ENCODE measurements at regions not wholly inside any gene's neighbourhood (a gene's known extent, or its start where the extent isn't known, plus 50 kb on each side); places are given as distances from the start of the nearest gene placed in this dataset.

- TF ChIP-seq JUND (IDR thresholded peaks at IDR 0.05): no peak
- no peak for TF ChIP-seq NR2F2 (IDR thresholded peaks at IDR 0.05)
- no peak for TF ChIP-seq TAF1 (conservative IDR thresholded peaks at IDR 0.05)
- no peak for TF ChIP-seq RAD21 (IDR thresholded peaks at IDR 0.05)
- no peak for TF ChIP-seq GABPA (IDR thresholded peaks at IDR 0.05 in 1 of 2, conservative IDR thresholded peaks at IDR 0.05 in 1 of 2)
- no peak for TF ChIP-seq FOXA2 (IDR thresholded peaks at IDR 0.05)
These were observed 136.9 kb upstream of the VIPR2 start (continued) for GRCh38 chr7:159281573-159281972.

- Histone ChIP-seq H3K9ac (ENCODE audit: low read depth in 1 of 2, low read length in 2 of 2) (no peak overlapping the region), H3K4me3 (ENCODE audit: low read depth in 1 of 3, low read length in 3 of 3) (no peak overlapping the region), H3K36me3 (ENCODE audit: control insufficient read depth in 4 of 4, insufficient read depth in 3 of 4, low read depth in 1 of 4, low read length in 3 of 4) (no peaks in the 10 kb centered on the region), H3K9me3 (ENCODE audit: control insufficient read depth in 4 of 4, low read length in 3 of 4) (peaks cover 0 to 4% (median 2%) of the 10 kb centered on the region in 4 donors), H3K4me1 (ENCODE audit: control insufficient read depth in 4 of 4, insufficient read depth in 4 of 4, low read length in 3 of 4) (no peaks in the 10 kb centered on the region), H3K27me3 (ENCODE audit: control insufficient read depth in 4 of 4, insufficient read depth in 4 of 4, low read length in 3 of 4) (no peaks in the 10 kb centered on the region), H3K27ac (ENCODE audit: low read depth in 1 of 2, low read length in 2 of 2) (no peak overlapping the region)
- TF ChIP-seq ZBTB33 (IDR thresholded peaks at IDR 0.05): no peak
- TF ChIP-seq RXRA (IDR thresholded peaks at IDR 0.05): no peak
- no peak for TF ChIP-seq JUND (IDR thresholded peaks at IDR 0.05)
- no peak for TF ChIP-seq YY1 (IDR thresholded peaks at IDR 0.05)
- TF ChIP-seq MAX (IDR thresholded peaks at IDR 0.05): no peak
- TF ChIP-seq FOXA2 (IDR thresholded peaks at IDR 0.05): no peak
- TF ChIP-seq GABPA (IDR thresholded peaks at IDR 0.05 in 1 of 2, conservative IDR thresholded peaks at IDR 0.05 in 1 of 2): no peak
- no peak for TF ChIP-seq ATF3 (IDR thresholded peaks at IDR 0.05)
- no peak for TF ChIP-seq SP1 (IDR thresholded peaks at IDR 0.05)
- no peak for TF ChIP-seq NR2F2 (IDR thresholded peaks at IDR 0.05)
- no peak for TF ChIP-seq HNF4A (conservative IDR thresholded peaks at IDR 0.05)
- TF ChIP-seq REST (IDR thresholded peaks at IDR 0.05): no peak
- WGBS: 70% methylated on average over 3 of the region's 3 CpGs
- no peak for DNase-seq (ENCODE audit: low spot score)
These were observed 135.3 kb upstream of the VIPR2 start for GRCh38 chr7:159280008-159280407.

GRCh38 chr7:159272739-159273138 lies 128.1 kb upstream of the VIPR2 start:
- H3K27ac ChIP-seq (ENCODE audit: low read depth in 1 of 2, low read length in 2 of 2): no peak overlapping the region
- 68% methylated on average over 3 of the region's 3 CpGs for WGBS
- H3K27me3 ChIP-seq (ENCODE audit: control insufficient read depth in 4 of 4, insufficient read depth in 4 of 4, low read length in 3 of 4): peaks cover 0 to 5% (median 0%) of the 10 kb centered on the region in 4 donors
- H3K4me1 ChIP-seq (ENCODE audit: control insufficient read depth in 4 of 4, insufficient read depth in 4 of 4, low read length in 3 of 4): no peaks in the 10 kb centered on the region
- peaks cover 2 to 10% (median 5%) of the 10 kb centered on the region in 4 donors for H3K9me3 ChIP-seq (ENCODE audit: control insufficient read depth in 4 of 4, low read length in 3 of 4)
- no peak overlapping the region for H3K9ac ChIP-seq (ENCODE audit: low read depth in 1 of 2, low read length in 2 of 2)
- no peak for DNase-seq (ENCODE audit: low spot score)
- H3K36me3 ChIP-seq (ENCODE audit: control insufficient read depth in 4 of 4, insufficient read depth in 3 of 4, low read depth in 1 of 4, low read length in 3 of 4): no peaks in the 10 kb centered on the region
- H3K4me3 ChIP-seq (ENCODE audit: low read depth in 1 of 3, low read length in 3 of 3): no peak overlapping the region
- TF ChIP-seq CTCF (IDR thresholded peaks at IDR 0.05; ENCODE audit: low read depth, low read length, missing input control) (no peak), GABPA (IDR thresholded peaks at IDR 0.05 in 1 of 2, conservative IDR thresholded peaks at IDR 0.05 in 1 of 2) (no peak), FOXA1 (IDR thresholded peaks at IDR 0.05) (no peak), SP1 (IDR thresholded peaks at IDR 0.05) (no peak), YY1 (IDR thresholded peaks at IDR 0.05) (no peak), FOXA2 (IDR thresholded peaks at IDR 0.05) (no peak), RXRA (IDR thresholded peaks at IDR 0.05) (no peak), HNF4A (conservative IDR thresholded peaks at IDR 0.05) (no peak), TAF1 (conservative IDR thresholded peaks at IDR 0.05) (no peak), EGR1 (IDR thresholded peaks at IDR 0.05; ENCODE audit: low read depth in 2 of 2) (no peak), HNF4G (IDR thresholded peaks at IDR 0.05) (no peak), MAX (IDR thresholded peaks at IDR 0.05) (no peak), ATF3 (IDR thresholded peaks at IDR 0.05) (no peak), ZBTB33 (IDR thresholded peaks at IDR 0.05) (no peak), NR2F2 (IDR thresholded peaks at IDR 0.05) (no peak), RAD21 (IDR thresholded peaks at IDR 0.05) (no peak)

All from liver (tissue), 8 donors.